Transverse colon (tissue), 4 donors: ENCODE measurements at regions not wholly inside any gene's neighbourhood (a gene's known extent, or its start where the extent isn't known, plus 50 kb on each side); places are given as distances from the start of the nearest gene placed in this dataset.

Source experiments
- DNase-seq: peaks from one replicate; pipeline ENCODE4 v3.0.0-alpha.2; 2019
- H3K27ac ChIP-seq, 4 donors: fragments of 200-600 bp; sonication (generic); 2 replicates each; pipeline ENCODE4 v1.5.1; 2016 to 2018; ENCODE audit warnings: inconsistent platforms in 4 of 4
- H3K27me3 ChIP-seq: fragments of 200-600 bp; sonication (generic); 2 replicates; pipeline ENCODE4 v1.5.1; 2017; ENCODE audit warnings: inconsistent platforms
- H3K36me3 ChIP-seq, 4 donors: fragments of 200-600 bp; sonication (generic); 2 replicates each; pipeline ENCODE4 v1.5.1; 2017 to 2019; ENCODE audit warnings: inconsistent platforms in 4 of 4
- H3K4me1 ChIP-seq, 4 donors: fragments of 200-600 bp; sonication (generic); 2 replicates each; pipeline ENCODE4 v1.5.1; 2017 to 2020; ENCODE audit warnings: inconsistent platforms in 4 of 4
- H3K4me3 ChIP-seq, 4 donors: fragments of 200-600 bp; sonication (generic); 1 replicate in 1 of 4; 2 replicates in 3 of 4; pipeline versions ENCODE4 v1.5.1 to v1.6.1; 2017 to 2019; ENCODE audit warnings: inconsistent platforms in 4 of 4
- H3K9me3 ChIP-seq, 2 donors: fragments of 200-600 bp; sonication (generic); 2 replicates each; pipeline ENCODE4 v1.5.1; 2017 to 2019; ENCODE audit warnings: inconsistent platforms in 2 of 2
- EP300 ChIP-seq: sonication (generic); formaldehyde crosslinking; IDR thresholded peaks from one replicate; pipeline ENCODE4 v1.6.1; 2017; ENCODE audit warnings: antibody characterized with exemption, low read depth
- POLR2A ChIP-seq: fragments of 450-650 bp; IDR thresholded peaks from one replicate; pipeline ENCODE4 v1.6.1; 2016; ENCODE audit warnings: antibody characterized with exemption, mild to moderate bottlenecking, moderate library complexity
- POLR2AphosphoS5 ChIP-seq, 3 donors: sonication (generic); formaldehyde crosslinking; IDR thresholded peaks; one replicate each; pipeline ENCODE4 v1.6.1; 2016; ENCODE audit warnings: antibody characterized with exemption in 3 of 3
- WGBS, 2 donors: methylation state at CpG; one replicate each; pipeline ENCODE4 v1.1.5; 2018; ENCODE audit warnings: low coverage in 1 of 2; 5-methylcytosine and 5-hydroxymethylcytosine counted together
- in situ Hi-C, 4 donors: fragments of 200-750 bp; cut with MboI; loops; one replicate each; pipeline versions ENCODE4 v1.15.0 to v1.15.1; 2017; ENCODE audit warnings: low sequenced_read_pairs in 3 of 4, low pct_ligation_motif_present in 1 of 4, low pct_unique_long_range_greater_than_20kb in 1 of 4
- intact Hi-C: fragments of 100-400 bp; cut with DNase I; formaldehyde crosslinking; loops from one replicate; pipeline ENCODE4 v1.15.1; 2023; ENCODE audit warnings: low total_unique reads
- TF ChIP-seq, protein P1 (sequence below), 5 experiments: fragments of 200-600 bp in 3 of 5; fragments of 450-650 bp in 2 of 5; sonication (generic) in 3 of 5; IDR thresholded peaks; 1 replicate in 2 of 5; 2 replicates in 3 of 5; pipeline ENCODE4 v1.5.1; 2016 to 2017; ENCODE audit warnings: antibody characterized with exemption in 5 of 5, inconsistent platforms in 3 of 5, mild to moderate bottlenecking in 2 of 5, moderate library complexity in 1 of 5

DNA sequence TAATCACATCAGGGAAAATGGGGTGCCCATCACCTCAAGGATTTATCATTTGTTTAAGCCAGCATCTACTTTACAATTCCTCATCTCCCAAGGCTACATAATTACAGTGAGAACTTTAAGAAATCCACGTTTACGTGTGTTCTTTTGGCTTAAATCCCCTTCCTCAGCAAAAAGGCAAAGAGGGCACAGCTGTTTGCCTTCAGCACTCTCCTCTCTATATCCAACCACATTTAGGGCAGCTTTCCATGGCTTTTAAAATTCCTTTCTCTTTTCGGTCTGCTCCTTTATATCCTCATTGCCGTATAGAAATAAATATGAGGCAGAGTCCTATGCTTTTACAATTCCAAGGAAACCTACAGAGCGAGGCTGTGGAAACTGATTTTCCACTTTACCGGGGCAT lies 175.9 kb downstream of the EMP1 start:
- TF ChIP-seq EP300 (no peak), POLR2A (no peak), POLR2AphosphoS5 (IDR thresholded peaks at IDR 0.05) (no peak)
- TF ChIP-seq, protein P1, sequence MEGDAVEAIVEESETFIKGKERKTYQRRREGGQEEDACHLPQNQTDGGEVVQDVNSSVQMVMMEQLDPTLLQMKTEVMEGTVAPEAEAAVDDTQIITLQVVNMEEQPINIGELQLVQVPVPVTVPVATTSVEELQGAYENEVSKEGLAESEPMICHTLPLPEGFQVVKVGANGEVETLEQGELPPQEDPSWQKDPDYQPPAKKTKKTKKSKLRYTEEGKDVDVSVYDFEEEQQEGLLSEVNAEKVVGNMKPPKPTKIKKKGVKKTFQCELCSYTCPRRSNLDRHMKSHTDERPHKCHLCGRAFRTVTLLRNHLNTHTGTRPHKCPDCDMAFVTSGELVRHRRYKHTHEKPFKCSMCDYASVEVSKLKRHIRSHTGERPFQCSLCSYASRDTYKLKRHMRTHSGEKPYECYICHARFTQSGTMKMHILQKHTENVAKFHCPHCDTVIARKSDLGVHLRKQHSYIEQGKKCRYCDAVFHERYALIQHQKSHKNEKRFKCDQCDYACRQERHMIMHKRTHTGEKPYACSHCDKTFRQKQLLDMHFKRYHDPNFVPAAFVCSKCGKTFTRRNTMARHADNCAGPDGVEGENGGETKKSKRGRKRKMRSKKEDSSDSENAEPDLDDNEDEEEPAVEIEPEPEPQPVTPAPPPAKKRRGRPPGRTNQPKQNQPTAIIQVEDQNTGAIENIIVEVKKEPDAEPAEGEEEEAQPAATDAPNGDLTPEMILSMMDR (IDR thresholded peaks at IDR 0.05) = no peak
- in situ Hi-C loops = no loop called here
- no peaks in the 10 kb centered on the region for H3K9me3 ChIP-seq
- H3K36me3 ChIP-seq = no peaks in the 10 kb centered on the region
- H3K4me1 ChIP-seq = peaks cover 0 to 26% (median 16%) of the 10 kb centered on the region in 4 donors
- no peak overlapping the region for H3K27ac ChIP-seq
- no peak overlapping the region for H3K4me3 ChIP-seq
- no peak for DNase-seq
- intact Hi-C loops = no loop called here
- 69 to 76% methylated on average over 6 of the region's 6 CpGs for WGBS, 2 donors
- H3K27me3 ChIP-seq = no peaks in the 10 kb centered on the region

DNA sequence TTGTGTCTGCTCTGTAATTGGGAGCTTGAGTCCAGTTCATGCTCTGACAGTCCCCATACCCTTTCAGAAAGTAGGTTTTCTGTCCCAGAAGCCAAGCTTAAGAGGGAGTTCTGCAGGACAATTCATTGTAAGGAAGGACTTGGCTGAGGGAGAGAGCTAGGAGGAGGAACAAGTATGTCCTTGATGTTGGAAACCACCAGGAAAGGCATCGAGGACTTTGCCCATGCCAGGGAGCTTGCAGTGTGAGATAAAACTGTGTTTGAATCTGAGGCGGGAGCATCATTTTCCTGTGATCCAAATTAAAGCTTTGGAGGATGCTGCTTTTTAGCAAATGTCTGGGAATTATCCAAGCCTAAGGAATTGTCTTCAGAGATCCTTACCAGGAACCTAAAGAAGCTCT lies 175.3 kb downstream of the EMP1 start:
- 33 to 45% methylated on average over 1 to 2 of the region's 2 CpGs for WGBS, 2 donors
- Histone ChIP-seq H3K27me3 (no peaks in the 10 kb centered on the region), H3K4me1 (peaks cover 0 to 23% (median 16%) of the 10 kb centered on the region in 4 donors), H3K36me3 (no peaks in the 10 kb centered on the region), H3K9me3 (no peaks in the 10 kb centered on the region), H3K4me3 (no peak overlapping the region), H3K27ac (no peak overlapping the region)
- intact Hi-C loops (no loop called here), in situ Hi-C loops (no loop called here)
- TF ChIP-seq EP300 (no peak), POLR2A (no peak)
- no peak for DNase-seq

DNA sequence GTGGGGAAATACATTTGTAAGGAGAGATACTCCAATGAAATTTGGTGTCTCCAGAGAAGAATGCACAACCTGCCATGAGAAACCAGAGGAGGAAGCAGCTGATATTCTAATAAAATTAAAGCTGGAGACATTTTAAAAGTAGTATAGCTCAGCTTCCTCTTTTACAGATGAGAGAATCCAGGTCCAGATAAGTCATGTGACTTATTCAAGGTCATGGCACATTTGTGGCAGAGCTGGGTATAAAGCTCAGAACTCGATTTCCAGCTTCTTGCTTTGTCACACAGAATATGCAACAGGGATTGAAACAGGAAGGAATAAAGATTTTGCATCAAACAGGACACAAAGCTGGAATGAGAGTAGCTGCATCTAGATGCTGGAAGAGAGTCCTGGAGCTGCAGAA lies 174.8 kb downstream of the EMP1 start:
- intact Hi-C loops = no loop called here
- H3K9me3 ChIP-seq = no peaks in the 10 kb centered on the region
- no peaks in the 10 kb centered on the region for H3K36me3 ChIP-seq
- TF ChIP-seq, protein P1 (IDR thresholded peaks at IDR 0.05) = no peak
- TF ChIP-seq POLR2AphosphoS5 (IDR thresholded peaks at IDR 0.05) = no peak
- no peak for TF ChIP-seq EP300
- no peaks in the 10 kb centered on the region for H3K27me3 ChIP-seq
- no peak for DNase-seq
- no peak overlapping the region for H3K4me3 ChIP-seq
- H3K27ac ChIP-seq = no peak overlapping the region
- 33 to 41% methylated on average over 1 of the region's 1 CpG for WGBS, 2 donors
- peaks cover 0 to 23% (median 13%) of the 10 kb centered on the region in 4 donors for H3K4me1 ChIP-seq
- in situ Hi-C loops = no loop called here

DNA sequence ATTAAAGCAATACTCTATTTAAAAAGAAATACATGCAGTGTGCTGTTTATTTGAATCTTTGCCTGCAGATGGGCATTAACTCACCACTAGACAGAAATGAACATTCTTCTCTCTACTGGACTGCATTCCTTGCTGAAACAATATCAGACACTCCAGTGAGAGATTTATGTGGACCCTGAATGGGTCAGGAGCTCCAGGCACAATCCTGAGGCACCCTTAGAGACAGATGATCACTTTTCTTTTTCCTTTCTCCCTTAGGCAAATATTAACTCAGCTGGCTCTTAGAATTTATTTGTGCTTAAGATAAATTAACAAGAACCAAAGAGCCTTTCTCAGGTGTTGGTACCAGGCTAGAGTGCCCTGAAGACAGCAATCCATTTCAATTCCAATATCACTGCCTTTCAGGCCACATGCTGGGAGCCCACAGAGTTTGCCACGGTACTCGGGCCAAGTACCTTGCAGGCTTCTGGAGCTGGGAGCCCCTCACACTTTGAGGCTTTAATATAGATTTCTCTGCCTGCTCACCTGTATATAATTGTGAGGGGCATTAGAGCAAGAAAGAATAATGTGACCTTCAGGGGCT lies 173.0 kb downstream of the EMP1 start:
- intact Hi-C loops (no loop called here), in situ Hi-C loops (loop anchor here in 1 of 4 donors (10.0 kb wide), 1 partner anchor 165 kb away; no protein-coding TSS in a partner anchor)
- Histone ChIP-seq H3K27me3 (no peaks in the 10 kb centered on the region), H3K36me3 (no peaks in the 10 kb centered on the region), H3K27ac (no peak overlapping the region), H3K9me3 (no peaks in the 10 kb centered on the region), H3K4me3 (no peak overlapping the region), H3K4me1 (peaks cover 0 to 7% (median 5%) of the 10 kb centered on the region in 4 donors)
- DNase-seq = no peak
- WGBS, 2 donors = 89% methylated on average over 2 of the region's 2 CpGs; no CpG with 5 or more reads in 1 of the 2 donors
- TF ChIP-seq, protein P1 (IDR thresholded peaks at IDR 0.05) = no peak
- TF ChIP-seq EP300 (no peak), POLR2A (no peak), POLR2AphosphoS5 (IDR thresholded peaks at IDR 0.05) (no peak)

DNA sequence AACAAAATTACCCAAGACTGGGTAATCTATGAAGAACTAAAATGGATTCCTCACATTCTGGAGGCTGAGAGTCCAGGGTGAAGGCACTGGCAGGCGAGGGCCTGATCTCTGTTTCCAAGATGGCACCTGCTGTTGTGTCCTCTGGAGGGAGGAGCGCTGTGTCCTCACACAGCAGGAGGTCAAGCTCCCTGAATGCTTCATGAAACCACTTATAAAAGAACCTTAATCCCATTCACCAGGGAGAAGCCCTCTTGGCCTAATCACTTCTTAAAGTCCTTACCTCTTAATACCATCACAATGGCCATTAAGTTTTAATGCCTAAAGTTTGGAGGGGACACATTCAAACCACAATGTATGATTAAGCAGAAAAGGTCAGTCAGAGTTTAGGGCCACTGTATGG lies 172.4 kb downstream of the EMP1 start:
- Histone ChIP-seq H3K27ac (no peak overlapping the region), H3K9me3 (no peaks in the 10 kb centered on the region), H3K4me3 (no peak overlapping the region), H3K4me1 (peaks cover 0 to 7% (median 5%) of the 10 kb centered on the region in 4 donors), H3K36me3 (no peaks in the 10 kb centered on the region), H3K27me3 (no peaks in the 10 kb centered on the region)
- DNase-seq = no peak
- TF ChIP-seq POLR2AphosphoS5 (IDR thresholded peaks at IDR 0.05) (no peak), EP300 (no peak), POLR2A (no peak)
- TF ChIP-seq, protein P1 (IDR thresholded peaks at IDR 0.05) = no peak
- WGBS, 2 donors = 89% methylated on average over 2 of the region's 2 CpGs; no CpG with 5 or more reads in 1 of the 2 donors
- in situ Hi-C loops (loop anchor here in 1 of 4 donors (10.0 kb wide), 1 partner anchor 166 kb away; no protein-coding TSS in a partner anchor), intact Hi-C loops (no loop called here)
